ENCODE measurements at regions not wholly inside any gene's neighbourhood (a gene's known extent, or its start where the extent isn't known, plus 50 kb on each side); places are given as distances from the start of the nearest gene placed in this dataset.

GRCh38 chr5:110354311-110354710 lies 372.2 kb downstream of the TMEM232 start:
- TF ChIP-seq CTCF (conservative IDR thresholded peaks at IDR 0.05; ENCODE audit: low read length): no peak
- TF ChIP-seq EZH2phosphoT487 (IDR thresholded peaks at IDR 0.05; ENCODE audit: borderline replicate concordance, low read depth, low read length): no peak
